Suppressor macrophage treated with lipopolysaccharide for 1 hour (primary cell): ENCODE measurements at regions not wholly inside any gene's neighbourhood (a gene's known extent, or its start where the extent isn't known, plus 50 kb on each side); places are given as distances from the start of the nearest gene placed in this dataset.
"Not testable (repeated sequence)": the region's sequence is repeated elsewhere in the genome, so short reads cannot be mapped to it uniquely, and the experiment has no call there.

Experiments used
- DNase-seq, 3 donors: peaks; one replicate each; pipeline ENCODE4 v3.0.0-alpha.2; 2020 to 2022

- DNase-seq = no peak
Observed at GRCh38 chr2:7094231-7094741, 177.1 kb downstream of the RNF144A start.

DNA sequence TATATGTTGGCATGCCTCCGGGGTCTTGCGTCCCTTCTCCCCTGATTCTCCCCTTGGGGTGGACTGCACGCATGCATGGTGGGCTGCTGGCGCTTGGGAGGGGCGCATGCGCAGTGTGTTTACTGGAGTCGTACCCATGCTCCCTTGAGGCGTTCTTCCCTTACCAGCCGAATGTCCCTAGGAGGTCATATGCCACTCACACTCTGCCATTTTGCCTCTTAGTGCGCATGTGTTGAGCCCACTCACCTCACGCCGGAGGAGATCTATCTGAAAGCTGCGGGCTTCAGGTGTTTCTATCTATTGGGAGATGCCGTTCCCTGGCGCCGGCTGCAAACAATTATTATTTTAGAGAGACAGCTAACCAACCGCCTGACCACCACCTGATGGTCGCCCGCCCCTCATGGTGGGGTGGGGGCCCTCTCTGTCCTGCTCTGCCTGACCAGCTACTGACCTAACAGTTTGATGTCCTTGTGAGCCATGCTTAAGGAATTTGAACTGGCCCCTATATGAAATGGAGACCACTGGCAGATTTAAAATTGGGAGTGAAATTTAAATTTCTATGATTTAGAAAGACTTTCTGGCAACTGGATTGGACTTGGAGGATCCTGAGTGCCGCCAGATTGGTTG is 179.6 kb downstream of the RNF144A start:
- DNase-seq = no peak

- peak; percentile 76 to 81 (median 80) for DNase-seq
Observed at GRCh38 chr2:7097353-7097895, 180.2 kb downstream of the RNF144A start.

DNA sequence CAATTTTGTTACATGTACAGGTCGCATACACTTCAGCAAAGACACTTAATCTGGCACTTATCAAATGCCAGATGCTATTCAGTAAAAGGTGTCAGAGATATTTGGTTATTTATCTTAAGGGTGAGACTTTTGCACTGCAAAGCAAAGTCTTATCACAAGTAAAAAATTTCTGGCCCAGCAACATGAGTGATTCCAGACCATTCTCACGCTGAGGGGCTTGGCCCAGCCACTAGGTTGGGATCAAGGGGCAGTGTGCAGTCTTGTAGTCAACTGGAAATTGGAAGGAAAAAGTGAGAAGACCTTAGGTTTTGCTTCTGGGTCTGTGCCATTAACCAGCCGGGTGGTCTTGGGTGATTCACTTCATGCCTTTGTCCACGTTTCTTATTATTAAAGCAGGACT is 181.6 kb downstream of the RNF144A start:
- DNase-seq = no peak

- DNase-seq = not testable (repeated sequence)
Observed at GRCh38 chr2:7099687-7100086, 182.5 kb downstream of the RNF144A start.

GRCh38 chr2:7102826-7103225 is 185.6 kb downstream of the RNF144A start:
- no peak for DNase-seq

- DNase-seq = no peak
Observed at GRCh38 chr2:7108792-7109532, 191.8 kb downstream of the RNF144A start.

- no peak for DNase-seq
Observed at GRCh38 chr2:7109533-7109885, 192.3 kb downstream of the RNF144A start.

GRCh38 chr2:7111626-7112025 is 194.4 kb downstream of the RNF144A start:
- DNase-seq = peak in 2 of 3 donors; percentile 11 to 14

DNA sequence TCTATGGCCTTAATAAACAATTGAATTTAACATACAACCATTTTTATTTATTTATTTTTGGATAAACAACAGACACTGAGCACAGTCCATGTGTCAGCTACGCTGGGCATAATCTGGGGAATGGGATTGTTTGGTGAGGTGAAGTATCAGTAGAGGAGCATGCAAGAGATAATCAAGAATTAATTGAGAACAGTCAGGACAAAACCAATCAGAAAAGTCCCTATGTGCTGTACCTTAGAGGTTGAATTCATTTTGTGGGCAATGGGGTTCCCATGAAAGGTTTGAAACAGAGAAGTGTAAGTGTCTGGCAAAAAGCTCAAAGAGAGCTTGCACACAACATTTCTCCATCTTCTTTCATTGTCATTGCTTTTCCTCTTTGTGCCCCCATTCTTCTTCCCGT is 198.2 kb downstream of the RNF144A start:
- DNase-seq = no peak

DNA sequence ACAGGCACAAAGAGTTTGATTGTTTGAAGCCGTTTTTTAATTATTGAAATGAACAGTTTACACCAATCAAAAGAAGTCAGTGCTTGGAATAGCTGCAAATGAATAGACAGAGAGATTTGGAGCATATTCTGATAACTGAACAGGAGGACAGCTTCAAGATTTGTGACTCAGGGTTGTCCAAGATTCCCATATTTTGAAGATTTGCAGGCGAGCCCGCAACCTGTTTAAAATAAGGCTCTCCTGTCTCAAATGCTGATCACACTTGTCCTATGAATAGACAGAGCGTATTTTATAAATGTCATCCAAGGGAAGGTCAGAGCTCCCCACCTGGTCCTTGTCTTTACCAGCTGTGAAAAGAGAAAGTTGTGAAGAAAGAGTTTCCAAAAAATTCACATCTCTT is 198.7 kb downstream of the RNF144A start:
- DNase-seq = no peak

DNA sequence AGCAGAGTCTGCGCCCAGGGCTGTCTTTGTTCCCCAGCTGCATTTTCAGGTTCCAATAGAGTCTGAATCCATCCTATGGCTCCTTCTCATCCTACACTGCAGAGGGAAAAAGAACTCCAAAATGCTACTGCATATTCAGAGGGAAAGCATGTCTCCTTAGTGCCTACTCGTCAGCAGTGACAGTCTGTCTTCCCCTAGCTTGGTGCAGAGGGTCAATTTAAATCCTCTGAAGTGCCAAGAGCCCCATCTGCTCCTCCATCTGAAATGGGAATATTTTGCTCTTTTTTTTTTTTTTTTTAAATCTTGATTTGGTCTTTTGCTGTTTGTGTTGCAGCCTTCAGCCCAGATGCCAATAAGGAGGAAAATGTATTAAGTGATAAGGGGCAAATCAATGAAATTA is 199.3 kb downstream of the RNF144A start:
- DNase-seq = no peak

GRCh38 chr2:7117076-7117475 is 199.9 kb downstream of the RNF144A start:
- no peak for DNase-seq

- no peak for DNase-seq
Observed at GRCh38 chr2:7118606-7119131, 201.5 kb downstream of the RNF144A start.

- DNase-seq = peak; percentile 24 to 47 (median 47)
Observed at GRCh38 chr2:7119132-7119835, 202.1 kb downstream of the RNF144A start.

DNA sequence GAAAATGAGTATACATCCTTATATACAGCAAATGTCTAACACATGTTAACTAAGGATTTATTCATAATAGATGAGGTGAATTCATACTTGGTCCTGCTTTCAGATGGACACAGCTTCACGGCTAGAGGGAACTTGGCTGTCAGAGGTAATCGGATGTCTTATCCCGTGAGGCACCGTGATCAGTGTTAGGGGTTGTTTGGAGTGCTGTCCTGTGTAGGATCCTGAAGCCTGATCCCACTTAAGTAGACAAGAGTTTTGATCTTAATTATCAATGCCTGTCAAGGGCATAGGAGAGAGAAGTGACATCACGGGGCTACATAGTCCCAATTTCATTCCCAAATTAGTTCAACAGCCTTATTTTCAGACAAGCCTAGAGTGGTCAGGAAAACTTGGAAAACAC is 204.6 kb downstream of the RNF144A start:
- no peak for DNase-seq

DNA sequence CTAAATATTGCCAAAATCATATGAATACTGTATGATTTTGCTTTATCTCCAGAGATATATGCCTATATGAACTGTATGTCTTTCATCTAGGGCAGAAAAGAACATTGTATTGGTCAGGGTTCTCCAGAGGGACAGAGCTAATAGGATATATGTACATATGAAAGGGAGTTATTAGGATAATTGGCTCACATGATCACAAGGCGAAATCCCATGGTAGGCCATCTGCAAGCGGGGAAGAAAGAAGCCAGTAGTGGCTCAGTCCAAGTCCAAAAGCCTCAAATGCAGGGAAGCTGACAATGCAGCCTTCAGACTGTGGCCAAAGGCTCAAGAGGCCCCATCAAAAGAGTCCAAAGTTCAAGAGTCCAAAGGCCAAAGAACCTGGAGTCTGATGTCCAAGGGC is 209.9 kb downstream of the RNF144A start:
- no peak for DNase-seq

DNA sequence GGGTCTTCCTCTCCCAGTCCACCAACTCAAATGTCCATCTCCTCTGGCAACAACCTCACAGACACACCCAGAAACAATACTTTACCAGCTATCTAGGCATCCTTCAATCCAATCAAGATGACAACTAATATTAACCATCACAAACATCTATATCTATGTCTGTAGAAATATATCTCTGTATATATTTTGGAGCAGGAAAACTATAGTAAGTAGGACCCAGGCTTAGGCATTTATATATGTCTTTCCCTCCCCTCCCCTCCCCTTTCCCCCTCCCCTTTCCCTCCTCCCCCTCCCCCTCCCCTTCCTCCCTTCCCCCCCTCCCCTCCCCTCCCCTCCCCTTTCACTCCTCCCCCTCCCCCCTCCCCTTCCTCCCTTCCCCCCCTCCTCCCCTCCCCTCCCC is 210.5 kb downstream of the RNF144A start:
- DNase-seq = no peak

DNA sequence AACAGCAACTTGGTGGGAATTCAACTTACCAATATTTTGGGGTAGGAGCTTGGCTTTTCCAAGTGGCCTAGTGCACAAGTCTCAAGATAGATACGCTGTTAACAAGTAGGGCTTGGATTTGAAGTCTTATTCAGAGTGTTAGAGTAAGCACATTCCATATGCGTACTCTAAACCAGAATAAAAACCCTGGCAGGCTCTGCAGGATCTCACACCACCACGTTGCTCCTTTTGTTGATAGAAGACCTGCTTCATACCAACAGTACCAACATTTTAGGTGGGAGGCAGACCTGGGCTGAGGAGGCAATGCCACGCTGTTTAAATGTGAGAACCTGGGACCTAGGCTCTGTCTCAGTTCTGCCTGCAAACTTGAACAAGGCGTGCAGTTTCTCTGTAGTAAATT is 214.0 kb downstream of the RNF144A start:
- no peak for DNase-seq

DNA sequence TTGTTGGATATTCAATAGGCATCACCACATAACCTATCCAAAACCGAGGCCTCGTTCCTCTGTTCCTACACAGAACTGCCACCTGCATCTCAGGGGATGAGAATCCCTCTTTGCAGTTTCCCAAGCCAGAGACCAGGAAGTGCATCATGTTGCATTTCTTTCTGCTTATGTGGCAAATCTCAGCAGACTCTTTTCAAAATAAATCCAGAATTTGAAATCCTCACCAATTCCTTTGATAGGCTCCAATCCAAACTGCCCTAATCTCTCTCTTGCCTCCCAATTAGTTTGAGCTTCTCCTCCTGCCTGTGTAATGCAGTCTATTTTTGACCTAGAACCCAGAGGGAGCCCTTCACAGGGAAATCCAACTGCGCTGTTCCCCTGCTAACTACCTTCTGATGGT is 215.5 kb downstream of the RNF144A start:
- DNase-seq = no peak

DNA sequence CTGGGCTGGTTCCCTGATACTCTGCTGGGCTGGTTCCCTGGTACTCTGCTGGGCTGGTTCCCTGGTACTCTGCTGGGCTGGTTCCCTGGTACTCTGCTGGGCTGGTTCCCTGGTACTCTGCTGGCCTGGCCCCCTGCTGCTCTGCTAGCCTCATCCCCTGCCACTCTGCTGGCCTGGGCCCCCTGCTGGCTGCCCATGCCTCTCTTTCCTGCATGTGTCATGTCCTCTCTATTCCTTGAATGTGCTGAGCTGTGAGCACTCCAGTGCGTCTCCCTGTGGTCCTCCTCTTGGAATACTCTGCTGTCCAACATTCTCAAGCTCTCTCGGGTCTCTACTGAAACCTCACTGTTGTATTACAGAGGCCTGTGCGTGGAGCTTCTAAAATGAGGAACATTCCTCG is 216.3 kb downstream of the RNF144A start:
- DNase-seq = peak in 1 of 3 donors; percentile 8

DNA sequence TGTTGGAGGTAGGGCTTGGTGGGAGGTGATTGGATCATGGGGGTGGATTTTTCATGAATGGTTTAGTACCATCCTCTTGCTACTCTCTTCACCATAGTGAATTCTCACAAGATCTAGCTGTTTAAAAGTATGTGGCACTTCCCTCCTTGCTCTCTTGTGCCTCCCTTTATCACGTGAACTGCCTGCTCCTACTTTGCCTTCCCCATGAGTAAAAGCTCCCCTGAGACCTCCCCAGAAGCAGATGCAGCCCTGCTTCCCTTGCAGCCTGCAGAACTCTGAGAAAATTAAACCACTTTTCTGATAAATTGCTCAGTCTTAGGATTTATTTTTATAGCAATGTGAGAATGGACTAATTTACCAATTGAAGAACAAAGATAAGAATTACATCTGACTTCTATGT is 223.1 kb downstream of the RNF144A start:
- no peak for DNase-seq

DNA sequence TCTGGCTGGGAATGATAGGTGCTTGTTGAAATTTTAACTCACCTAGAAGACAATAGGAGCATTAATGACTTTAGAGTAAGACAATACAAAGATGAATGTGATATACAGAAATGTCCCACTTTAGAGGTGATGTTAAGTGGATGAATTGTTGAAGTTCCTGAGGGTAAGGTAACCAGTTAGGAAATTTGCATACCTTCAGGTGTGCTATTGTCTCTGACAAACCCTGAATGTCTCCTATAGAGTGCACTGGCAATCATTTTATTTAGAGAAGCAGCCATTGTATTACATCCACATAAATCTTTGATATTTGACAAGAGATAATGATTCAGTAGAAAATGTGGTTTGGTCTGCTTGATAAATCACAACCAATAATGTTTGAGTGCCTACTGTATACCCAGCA is 228.5 kb downstream of the RNF144A start:
- DNase-seq = no peak
